HepG2 (cell line): ENCODE measurements at regions not wholly inside any gene's neighbourhood (a gene's known extent, or its start where the extent isn't known, plus 50 kb on each side); places are given as distances from the start of the nearest gene placed in this dataset.

ENCODE experiments used
- ATAC-seq: fragments of 200-7000 bp; cut with Tn5 transposase; 3 replicates; pipeline ENCODE4 v1.9.1; 2020; ENCODE audit warnings: mild to moderate bottlenecking, moderate library complexity
- BruUV-seq: library from RNA; stranded (reverse); fragments of 400-500 nt; replicated peaks from 2 replicates; lab custom pipeline; 2021; lab: Mats Ljungman, UMichigan
- CTCF ChIA-PET: fragments of 300-600 bp; formaldehyde crosslinking; extraction: SDS; loops from one replicate; lab custom pipeline; 2021; ENCODE audit warnings: low total read pairs, inconsistent platforms, low intra/inter-chr PET ratio; lab: Yijun Ruan, JAX
- POLR2A ChIA-PET: fragments of 350-600 bp; sonication (Branson Sonifier 250); formaldehyde crosslinking; loops from one replicate; lab custom pipeline; 2020; ENCODE audit warnings: antibody characterized with exemption, inconsistent platforms; lab: Yijun Ruan, JAX
- DNase-seq: peaks from one replicate; pipeline ENCODE4 v3.0.0-alpha.2; 2015; ENCODE audit warnings: low spot score
- FAIRE-seq: peaks from 3 replicates; lab custom pipeline; 2011; peaks lifted over from hg19 to GRCh38; lab: Jason Lieb, UNC
- H2AFZ ChIP-seq: one replicate; pipeline ENCODE4 v1.6.1; 2011; ENCODE audit warnings: low read length, inconsistent platforms
- H3K27ac ChIP-seq: fragments of 300-600 bp; 3 replicates; pipeline ENCODE4 v1.8.0; 2011; ENCODE audit warnings: mixed run types, mild to moderate bottlenecking, mixed read lengths, low read length, inconsistent platforms; ENCODE audit not compliant: insufficient read depth; ENCODE audit errors: extremely low read length
- H3K27me3 ChIP-seq, 2 experiments: fragments of 200-600 bp in 1 of 2; 2 replicates in 1 of 2; 3 replicates in 1 of 2; pipeline versions ENCODE4 v1.6.0 to v1.8.0; 2011; ENCODE audit warnings: low read length in 2 of 2, mild to moderate bottlenecking in 2 of 2, moderate library complexity in 2 of 2, inconsistent platforms in 1 of 2; ENCODE audit not compliant: insufficient read depth in 2 of 2, control insufficient read depth in 1 of 2
- H3K36me3 ChIP-seq, 2 experiments: fragments of 200-600 bp in 1 of 2; replicated peaks in 1 of 2; 2 replicates in 1 of 2; 3 replicates in 1 of 2; pipeline versions ENCODE4 v1.5.1 to v1.8.0; 2011; ENCODE audit warnings: low read length in 2 of 2, inconsistent platforms in 1 of 2; ENCODE audit not compliant: insufficient read depth in 2 of 2, control insufficient read depth in 1 of 2
- H3K4me1 ChIP-seq: 2 replicates; pipeline ENCODE4 v1.5.1; 2012; ENCODE audit warnings: low read length, inconsistent platforms; ENCODE audit not compliant: insufficient read depth
- H3K4me2 ChIP-seq: 2 replicates; pipeline ENCODE4 v1.6.0; 2011; ENCODE audit warnings: low read depth, low read length, inconsistent platforms
- H3K4me3 ChIP-seq, 3 experiments: fragments of 200-600 bp in 1 of 3; sonication (generic), shearing (Covaris generic) in 1 of 3; replicated peaks in 1 of 3; 2 replicates each; pipeline ENCODE4 v1.5.1; 2011 to 2016; ENCODE audit warnings: low read length in 3 of 3, inconsistent platforms in 2 of 3, low read depth in 2 of 3, mild to moderate bottlenecking in 2 of 3, control low read depth in 1 of 3, mixed read lengths in 1 of 3; ENCODE audit not compliant: insufficient read depth in 1 of 3
- H3K79me2 ChIP-seq: one replicate; pipeline ENCODE4 v1.6.1; 2011; ENCODE audit warnings: low read length, inconsistent platforms; ENCODE audit not compliant: insufficient read depth
- H3K9ac ChIP-seq: 2 replicates; pipeline ENCODE4 v1.6.0; 2011; ENCODE audit warnings: mild to moderate bottlenecking, low read depth, low read length, inconsistent platforms; ENCODE audit not compliant: insufficient read depth
- H3K9me3 ChIP-seq: 2 replicates; pipeline ENCODE4 v1.5.1; 2012; ENCODE audit warnings: mild to moderate bottlenecking, low read length
- H4K20me1 ChIP-seq: 2 replicates; pipeline ENCODE4 v1.6.0; 2011; ENCODE audit warnings: inconsistent platforms, mild to moderate bottlenecking, low read length, moderate library complexity; ENCODE audit not compliant: insufficient read depth
- KDM3A ChIP-seq: IDR thresholded peaks from 2 replicates; pipeline ENCODE4 v1.6.1; 2018; ENCODE audit warnings: low read depth, missing compliant biosample characterization
- SCMH1 ChIP-seq: sonication (generic); formaldehyde crosslinking; IDR thresholded peaks from 2 replicates; pipeline ENCODE4 v1.9.0; 2021; ENCODE audit warnings: missing genetic modification reagents, mild to moderate bottlenecking, borderline replicate concordance
- SSRP1 ChIP-seq: IDR thresholded peaks from 2 replicates; pipeline ENCODE4 v1.6.1; 2016; ENCODE audit warnings: control low read depth
- TSC22D2 ChIP-seq: sonication (generic); formaldehyde crosslinking; IDR thresholded peaks from 2 replicates; pipeline ENCODE4 v1.5.1; 2020; ENCODE audit warnings: missing genetic modification reagents, mild to moderate bottlenecking, borderline replicate concordance
- ZNF720 ChIP-seq: sonication (generic); formaldehyde crosslinking; IDR thresholded peaks from 2 replicates; pipeline ENCODE4 v1.4.0; 2020; ENCODE audit warnings: missing genetic modification reagents
- ZNF777 ChIP-seq: sonication (generic); formaldehyde crosslinking; IDR thresholded peaks from 2 replicates; pipeline ENCODE4 v1.4.0; 2020; ENCODE audit warnings: missing genetic modification reagents
- WGBS: methylation state at CpG from one replicate; pipeline ENCODE4 v1.1.6; 2017; ENCODE audit warnings: low lambda C conversion rate; 5-methylcytosine and 5-hydroxymethylcytosine counted together
- in situ Hi-C: cut with HindIII; loops from 2 replicates; pipeline ENCODE4 v1.10.0; 2017; ENCODE audit warnings: low pct_unique_long_range_greater_than_20kb; ENCODE audit not compliant: extremely low pct_ligation_motif_present
- intact Hi-C: fragments of 100-400 bp; cut with micrococcal nuclease; formaldehyde crosslinking; loops from one replicate; pipeline ENCODE4 v1.10.0; 2022; ENCODE audit not compliant: unreplicated experiment
- TF ChIP-seq, protein P1 (sequence below): sonication (generic); formaldehyde crosslinking; IDR thresholded peaks from 2 replicates; pipeline ENCODE4 v1.5.0; 2020; ENCODE audit warnings: mild to moderate bottlenecking, missing genetic modification reagents, borderline replicate concordance
- TF ChIP-seq, protein P2 (sequence below): sonication (generic); formaldehyde crosslinking; conservative IDR thresholded peaks from 2 replicates; pipeline ENCODE4 v1.5.0; 2020; ENCODE audit warnings: missing genetic modification reagents
- TF ChIP-seq, protein P3 (sequence below): sonication (generic); formaldehyde crosslinking; IDR thresholded peaks from 2 replicates; pipeline ENCODE4 v1.5.1; 2020; ENCODE audit warnings: mild to moderate bottlenecking, missing genetic modification reagents
- TF ChIP-seq, protein P4 (sequence below): sonication (generic); formaldehyde crosslinking; IDR thresholded peaks from 2 replicates; pipeline ENCODE4 v1.8.0; 2022; ENCODE audit warnings: missing genetic modification reagents, low read depth, mild to moderate bottlenecking, borderline replicate concordance

DNA sequence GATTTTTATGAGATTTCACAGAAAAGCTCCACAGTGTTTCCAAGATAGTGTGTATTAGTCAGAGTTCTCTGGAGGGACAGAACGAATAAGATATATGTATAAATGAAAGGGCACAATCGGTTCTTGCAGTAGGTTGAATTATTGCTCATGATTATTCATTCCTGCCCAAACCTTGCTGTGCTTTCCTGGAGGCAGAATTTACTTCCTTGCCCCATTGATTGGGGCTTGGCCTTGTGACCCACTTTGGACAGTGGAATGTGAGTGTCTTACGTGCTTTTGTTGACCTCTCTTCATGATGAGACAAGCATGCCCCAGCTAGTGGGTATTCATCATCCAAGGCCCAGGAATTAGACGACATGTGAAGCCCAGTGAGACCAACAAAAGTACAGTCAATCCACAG, 53.0 kb upstream of the ABCB5 start:
- ChIA-PET POLR2A (no interaction called here), CTCF (no interaction called here)
- BruUV-seq, result no TSS peak
- Histone ChIP-seq H3K4me2 (no peak overlapping the region), H3K9ac (no peak overlapping the region), H3K36me3 (no peaks in the 10 kb centered on the region), H3K79me2 (no peaks in the 10 kb centered on the region), H3K4me3 (no peak overlapping the region), H3K4me1 (peaks cover 8% of the 10 kb centered on the region; the same call in 1 of the 2 replicates), H4K20me1 (no peaks in the 10 kb centered on the region), H3K27ac (no peak overlapping the region), H2AFZ (no peak overlapping the region), H3K27me3 (no peaks in the 10 kb centered on the region; a peak in 1 of 5 replicates), H3K9me3 (no peaks in the 10 kb centered on the region)
- DNase-seq (no peak), ATAC-seq (no peak), FAIRE-seq (no peak)
- 18% methylated on average over 4 of the region's 4 CpGs for WGBS
- intact Hi-C loops, result no loop called here
- TF ChIP-seq, protein P1, sequence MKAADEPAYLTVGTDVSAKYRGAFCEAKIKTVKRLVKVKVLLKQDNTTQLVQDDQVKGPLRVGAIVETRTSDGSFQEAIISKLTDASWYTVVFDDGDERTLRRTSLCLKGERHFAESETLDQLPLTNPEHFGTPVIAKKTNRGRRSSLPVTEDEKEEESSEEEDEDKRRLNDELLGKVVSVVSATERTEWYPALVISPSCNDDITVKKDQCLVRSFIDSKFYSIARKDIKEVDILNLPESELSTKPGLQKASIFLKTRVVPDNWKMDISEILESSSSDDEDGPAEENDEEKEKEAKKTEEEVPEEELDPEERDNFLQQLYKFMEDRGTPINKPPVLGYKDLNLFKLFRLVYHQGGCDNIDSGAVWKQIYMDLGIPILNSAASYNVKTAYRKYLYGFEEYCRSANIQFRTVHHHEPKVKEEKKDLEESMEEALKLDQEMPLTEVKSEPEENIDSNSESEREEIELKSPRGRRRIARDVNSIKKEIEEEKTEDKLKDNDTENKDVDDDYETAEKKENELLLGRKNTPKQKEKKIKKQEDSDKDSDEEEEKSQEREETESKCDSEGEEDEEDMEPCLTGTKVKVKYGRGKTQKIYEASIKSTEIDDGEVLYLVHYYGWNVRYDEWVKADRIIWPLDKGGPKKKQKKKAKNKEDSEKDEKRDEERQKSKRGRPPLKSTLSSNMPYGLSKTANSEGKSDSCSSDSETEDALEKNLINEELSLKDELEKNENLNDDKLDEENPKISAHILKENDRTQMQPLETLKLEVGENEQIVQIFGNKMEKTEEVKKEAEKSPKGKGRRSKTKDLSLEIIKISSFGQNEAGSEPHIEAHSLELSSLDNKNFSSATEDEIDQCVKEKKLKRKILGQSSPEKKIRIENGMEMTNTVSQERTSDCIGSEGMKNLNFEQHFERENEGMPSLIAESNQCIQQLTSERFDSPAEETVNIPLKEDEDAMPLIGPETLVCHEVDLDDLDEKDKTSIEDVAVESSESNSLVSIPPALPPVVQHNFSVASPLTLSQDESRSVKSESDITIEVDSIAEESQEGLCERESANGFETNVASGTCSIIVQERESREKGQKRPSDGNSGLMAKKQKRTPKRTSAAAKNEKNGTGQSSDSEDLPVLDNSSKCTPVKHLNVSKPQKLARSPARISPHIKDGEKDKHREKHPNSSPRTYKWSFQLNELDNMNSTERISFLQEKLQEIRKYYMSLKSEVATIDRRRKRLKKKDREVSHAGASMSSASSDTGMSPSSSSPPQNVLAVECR (CRISPR knock-in tag), result no peak
- TF ChIP-seq ZNF777 (no peak), SSRP1 (CRISPR knock-in tag) (no peak), TSC22D2 (CRISPR knock-in tag) (no peak), KDM3A (CRISPR knock-in tag) (no peak), ZNF720 (CRISPR knock-in tag) (no peak), SCMH1 (CRISPR knock-in tag) (no peak)
- TF ChIP-seq, protein P2, sequence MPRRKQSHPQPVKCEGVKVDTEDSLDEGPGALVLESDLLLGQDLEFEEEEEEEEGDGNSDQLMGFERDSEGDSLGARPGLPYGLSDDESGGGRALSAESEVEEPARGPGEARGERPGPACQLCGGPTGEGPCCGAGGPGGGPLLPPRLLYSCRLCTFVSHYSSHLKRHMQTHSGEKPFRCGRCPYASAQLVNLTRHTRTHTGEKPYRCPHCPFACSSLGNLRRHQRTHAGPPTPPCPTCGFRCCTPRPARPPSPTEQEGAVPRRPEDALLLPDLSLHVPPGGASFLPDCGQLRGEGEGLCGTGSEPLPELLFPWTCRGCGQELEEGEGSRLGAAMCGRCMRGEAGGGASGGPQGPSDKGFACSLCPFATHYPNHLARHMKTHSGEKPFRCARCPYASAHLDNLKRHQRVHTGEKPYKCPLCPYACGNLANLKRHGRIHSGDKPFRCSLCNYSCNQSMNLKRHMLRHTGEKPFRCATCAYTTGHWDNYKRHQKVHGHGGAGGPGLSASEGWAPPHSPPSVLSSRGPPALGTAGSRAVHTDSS (CRISPR knock-in tag), result no peak
- TF ChIP-seq, protein P3, sequence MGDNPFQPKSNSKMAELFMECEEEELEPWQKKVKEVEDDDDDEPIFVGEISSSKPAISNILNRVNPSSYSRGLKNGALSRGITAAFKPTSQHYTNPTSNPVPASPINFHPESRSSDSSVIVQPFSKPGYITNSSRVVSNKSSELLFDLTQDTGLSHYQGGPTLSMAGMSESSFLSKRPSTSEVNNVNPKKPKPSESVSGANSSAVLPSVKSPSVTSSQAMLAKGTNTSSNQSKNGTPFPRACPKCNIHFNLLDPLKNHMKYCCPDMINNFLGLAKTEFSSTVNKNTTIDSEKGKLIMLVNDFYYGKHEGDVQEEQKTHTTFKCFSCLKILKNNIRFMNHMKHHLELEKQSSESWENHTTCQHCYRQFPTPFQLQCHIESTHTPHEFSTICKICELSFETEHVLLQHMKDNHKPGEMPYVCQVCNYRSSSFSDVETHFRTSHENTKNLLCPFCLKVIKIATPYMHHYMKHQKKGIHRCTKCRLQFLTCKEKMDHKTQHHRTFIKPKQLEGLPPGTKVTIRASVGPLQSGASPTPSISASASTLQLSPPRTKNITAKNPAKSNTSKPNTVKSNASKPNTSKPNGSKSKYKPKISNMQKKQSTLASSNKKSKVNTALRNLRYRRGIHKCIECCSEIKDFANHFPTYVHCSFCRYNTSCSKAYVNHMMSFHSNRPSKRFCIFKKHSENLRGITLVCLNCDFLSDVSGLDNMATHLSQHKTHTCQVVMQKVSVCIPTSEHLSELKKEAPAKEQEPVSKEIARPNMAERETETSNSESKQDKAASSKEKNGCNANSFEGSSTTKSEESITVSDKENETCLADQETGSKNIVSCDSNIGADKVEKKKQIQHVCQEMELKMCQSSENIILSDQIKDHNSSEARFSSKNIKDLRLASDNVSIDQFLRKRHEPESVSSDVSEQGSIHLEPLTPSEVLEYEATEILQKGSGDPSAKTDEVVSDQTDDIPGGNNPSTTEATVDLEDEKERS (CRISPR knock-in tag), result no peak
- TF ChIP-seq, protein P4, sequence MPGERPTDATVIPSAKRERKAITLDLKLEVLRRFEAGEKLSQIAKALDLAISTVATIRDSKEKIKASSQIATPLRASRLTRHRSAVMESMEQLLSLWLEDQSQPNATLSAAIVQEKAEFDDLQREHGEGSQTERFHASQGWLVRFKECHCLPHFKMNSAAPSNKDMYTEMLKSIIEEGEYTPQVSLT (CRISPR knock-in tag), result no peak
- in situ Hi-C loops, result no loop called here
